ENCODE measurements at regions not wholly inside any gene's neighbourhood (a gene's known extent, or its start where the extent isn't known, plus 50 kb on each side); places are given as distances from the start of the nearest gene placed in this dataset.

DNA sequence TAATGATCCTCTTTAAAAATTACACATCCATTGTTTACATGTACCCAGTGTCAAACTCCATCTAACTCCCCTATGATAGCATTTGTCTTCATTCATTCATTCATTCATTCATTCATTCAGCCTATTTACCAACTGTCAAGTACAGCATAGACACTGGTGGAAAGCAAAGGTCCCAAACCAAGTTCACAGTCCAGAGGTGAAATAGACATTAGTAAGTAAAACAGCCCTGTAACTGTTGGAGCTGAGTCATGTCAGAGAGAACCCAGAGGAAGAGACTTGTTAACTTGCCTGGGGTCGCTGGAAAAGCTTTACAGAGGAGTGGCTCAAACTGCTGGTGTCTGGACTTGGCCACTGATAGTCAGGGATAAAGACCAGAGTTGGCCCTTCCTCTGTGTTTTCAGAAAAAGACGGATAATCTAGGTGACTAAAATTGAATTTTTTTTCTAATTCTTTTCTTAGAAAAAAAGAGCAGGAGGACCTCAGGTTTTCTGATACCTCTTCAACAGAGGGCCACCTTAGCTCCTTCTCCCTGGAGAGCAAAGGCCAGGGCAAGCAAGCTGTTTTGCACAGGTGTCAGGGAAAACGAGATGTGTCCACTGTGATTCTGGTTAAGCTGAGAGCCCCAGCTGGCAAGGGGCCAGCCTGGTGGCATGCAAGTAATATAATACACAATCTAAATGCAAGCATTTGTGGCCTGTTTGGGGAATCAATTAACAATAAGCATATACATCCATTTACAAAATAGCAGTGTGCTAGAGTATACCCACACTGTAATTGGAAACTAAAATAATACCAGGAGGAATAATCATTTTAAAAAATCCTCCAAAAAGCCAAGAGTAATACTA is 96.7 kb upstream of the SLC14A2 start:
- Mint-ChIP-seq H3K9me3 (ENCODE audit: unreplicated experiment) (peaks cover 3% of the 10 kb centered on the region), H3K27me3 (ENCODE audit: low read depth, unreplicated experiment) (peaks cover 2% of the 10 kb centered on the region), H3K4me3 (ENCODE audit: unreplicated experiment) (no peak overlapping the region), H3K27ac (ENCODE audit: unreplicated experiment) (peak overlapping the region; percentile 6), H3K36me3 (ENCODE audit: low read depth, unreplicated experiment) (no peaks in the 10 kb centered on the region), H3K4me1 (ENCODE audit: low read depth, unreplicated experiment) (peaks cover 52% of the 10 kb centered on the region)
- H3K27ac ChIP-seq (ENCODE audit: low read depth, low read length) = no peak overlapping the region
- peaks cover 32% of the 10 kb centered on the region for H3K4me1 ChIP-seq (ENCODE audit: insufficient read depth, low read length)
- H3K4me2 ChIP-seq (ENCODE audit: low read length) = no peak overlapping the region
- no peaks in the 10 kb centered on the region for H3K36me3 ChIP-seq (ENCODE audit: insufficient read depth, low read length)
- TF ChIP-seq, protein P1, sequence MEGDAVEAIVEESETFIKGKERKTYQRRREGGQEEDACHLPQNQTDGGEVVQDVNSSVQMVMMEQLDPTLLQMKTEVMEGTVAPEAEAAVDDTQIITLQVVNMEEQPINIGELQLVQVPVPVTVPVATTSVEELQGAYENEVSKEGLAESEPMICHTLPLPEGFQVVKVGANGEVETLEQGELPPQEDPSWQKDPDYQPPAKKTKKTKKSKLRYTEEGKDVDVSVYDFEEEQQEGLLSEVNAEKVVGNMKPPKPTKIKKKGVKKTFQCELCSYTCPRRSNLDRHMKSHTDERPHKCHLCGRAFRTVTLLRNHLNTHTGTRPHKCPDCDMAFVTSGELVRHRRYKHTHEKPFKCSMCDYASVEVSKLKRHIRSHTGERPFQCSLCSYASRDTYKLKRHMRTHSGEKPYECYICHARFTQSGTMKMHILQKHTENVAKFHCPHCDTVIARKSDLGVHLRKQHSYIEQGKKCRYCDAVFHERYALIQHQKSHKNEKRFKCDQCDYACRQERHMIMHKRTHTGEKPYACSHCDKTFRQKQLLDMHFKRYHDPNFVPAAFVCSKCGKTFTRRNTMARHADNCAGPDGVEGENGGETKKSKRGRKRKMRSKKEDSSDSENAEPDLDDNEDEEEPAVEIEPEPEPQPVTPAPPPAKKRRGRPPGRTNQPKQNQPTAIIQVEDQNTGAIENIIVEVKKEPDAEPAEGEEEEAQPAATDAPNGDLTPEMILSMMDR (IDR thresholded peaks at IDR 0.05; ENCODE audit: insufficient read depth, low read depth, low read length) = no peak
- no peak for TF ChIP-seq EZH2 (IDR thresholded peaks at IDR 0.05; ENCODE audit: insufficient read depth, low read length)
- no peaks in the 10 kb centered on the region for H3K79me2 ChIP-seq (ENCODE audit: insufficient read depth, low read length)
- no peak overlapping the region for H2AFZ ChIP-seq (ENCODE audit: low read depth, low read length)
- no peak overlapping the region for H3K4me3 ChIP-seq (ENCODE audit: insufficient read depth, low read depth, low read length)
- H3K27me3 ChIP-seq (ENCODE audit: insufficient read depth, low read length) = no peaks in the 10 kb centered on the region
- DNase-seq (ENCODE audit: low read depth) (peak; percentile 18), FAIRE-seq (no peak)
- H3K9me3 ChIP-seq (ENCODE audit: insufficient read depth, low read depth, low read length) = no peaks in the 10 kb centered on the region
- H4K20me1 ChIP-seq (ENCODE audit: insufficient read depth, low read length) = no peaks in the 10 kb centered on the region
- no peak overlapping the region for H3K9ac ChIP-seq (ENCODE audit: low read length)

DNA sequence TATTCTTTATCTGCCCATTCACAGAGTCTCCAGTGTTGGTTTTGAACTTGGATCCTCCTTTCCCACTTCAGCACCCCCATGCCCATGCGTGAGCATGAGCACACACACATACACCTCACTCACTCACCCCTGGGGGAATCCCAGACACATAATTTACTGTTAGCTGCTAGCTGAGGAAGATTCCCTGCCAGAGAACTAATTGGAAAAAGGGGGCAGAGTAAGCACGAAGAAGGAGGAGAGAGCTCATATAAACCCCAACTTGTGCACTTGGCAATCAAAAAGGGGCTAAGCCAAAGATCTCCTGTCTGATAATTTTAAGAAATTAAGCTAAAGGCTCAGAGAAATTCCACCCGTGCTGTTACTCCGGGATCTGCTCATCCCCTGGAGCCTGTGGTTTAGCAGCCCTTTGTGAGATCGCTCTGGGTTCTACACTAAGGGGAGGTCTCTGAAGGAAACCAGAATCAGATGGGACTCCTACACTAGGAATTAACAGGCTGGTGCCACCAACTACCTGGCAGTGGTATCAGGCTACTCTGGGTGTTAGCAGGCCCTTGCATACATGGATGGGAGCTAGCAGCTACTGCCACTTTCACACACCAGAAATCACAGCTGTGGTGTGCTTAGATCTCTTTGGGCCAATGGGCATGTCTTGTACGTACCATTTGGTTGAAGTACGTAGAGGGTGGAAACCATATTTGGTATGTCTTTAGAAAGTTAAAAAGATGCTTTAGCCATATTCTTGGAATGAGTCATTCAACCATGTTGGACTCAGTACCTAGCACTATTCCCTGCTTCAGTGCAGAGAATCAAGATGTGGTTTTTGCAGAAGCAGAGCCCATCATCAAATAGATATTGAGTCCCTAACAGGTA is 95.6 kb upstream of the SLC14A2 start:
- H3K4me1 ChIP-seq (ENCODE audit: insufficient read depth, low read length) = peaks cover 32% of the 10 kb centered on the region
- H3K36me3 Mint-ChIP-seq (ENCODE audit: low read depth, unreplicated experiment) = no peaks in the 10 kb centered on the region
- no peak overlapping the region for H3K4me2 ChIP-seq (ENCODE audit: low read length)
- H3K4me1 Mint-ChIP-seq (ENCODE audit: low read depth, unreplicated experiment) = peaks cover 52% of the 10 kb centered on the region
- H3K36me3 ChIP-seq (ENCODE audit: insufficient read depth, low read length) = no peaks in the 10 kb centered on the region
- FAIRE-seq (peak; percentile 62), DNase-seq (ENCODE audit: low read depth) (peak; percentile 86)
- no peaks in the 10 kb centered on the region for H3K79me2 ChIP-seq (ENCODE audit: insufficient read depth, low read length)
- no peaks in the 10 kb centered on the region for H3K9me3 Mint-ChIP-seq (ENCODE audit: unreplicated experiment)
- no peak for TF ChIP-seq EZH2 (IDR thresholded peaks at IDR 0.05; ENCODE audit: insufficient read depth, low read length)
- TF ChIP-seq, protein P1 (IDR thresholded peaks at IDR 0.05; ENCODE audit: insufficient read depth, low read depth, low read length) = no peak
- H3K4me3 ChIP-seq (ENCODE audit: insufficient read depth, low read depth, low read length) = no peak overlapping the region
- no peak overlapping the region for H2AFZ ChIP-seq (ENCODE audit: low read depth, low read length)
- no peaks in the 10 kb centered on the region for H3K9me3 ChIP-seq (ENCODE audit: insufficient read depth, low read depth, low read length)
- H3K27me3 Mint-ChIP-seq (ENCODE audit: low read depth, unreplicated experiment) = no peaks in the 10 kb centered on the region
- no peak overlapping the region for H3K9ac ChIP-seq (ENCODE audit: low read length)
- H3K4me3 Mint-ChIP-seq (ENCODE audit: unreplicated experiment) = no peak overlapping the region
- H4K20me1 ChIP-seq (ENCODE audit: insufficient read depth, low read length) = no peaks in the 10 kb centered on the region
- H3K27me3 ChIP-seq (ENCODE audit: insufficient read depth, low read length) = no peaks in the 10 kb centered on the region
- H3K27ac Mint-ChIP-seq (ENCODE audit: unreplicated experiment) = peak overlapping the region; percentile 48
- no peak overlapping the region for H3K27ac ChIP-seq (ENCODE audit: low read depth, low read length)

Measured in astrocyte (in vitro differentiated cells and primary cell).